ENCODE measurements at regions not wholly inside any gene's neighbourhood (a gene's known extent, or its start where the extent isn't known, plus 50 kb on each side); places are given as distances from the start of the nearest gene placed in this dataset.

GRCh38 chr6:74369556-74369993 is 673.6 kb downstream of the CD109 start:
- TF ChIP-seq, protein P1, sequence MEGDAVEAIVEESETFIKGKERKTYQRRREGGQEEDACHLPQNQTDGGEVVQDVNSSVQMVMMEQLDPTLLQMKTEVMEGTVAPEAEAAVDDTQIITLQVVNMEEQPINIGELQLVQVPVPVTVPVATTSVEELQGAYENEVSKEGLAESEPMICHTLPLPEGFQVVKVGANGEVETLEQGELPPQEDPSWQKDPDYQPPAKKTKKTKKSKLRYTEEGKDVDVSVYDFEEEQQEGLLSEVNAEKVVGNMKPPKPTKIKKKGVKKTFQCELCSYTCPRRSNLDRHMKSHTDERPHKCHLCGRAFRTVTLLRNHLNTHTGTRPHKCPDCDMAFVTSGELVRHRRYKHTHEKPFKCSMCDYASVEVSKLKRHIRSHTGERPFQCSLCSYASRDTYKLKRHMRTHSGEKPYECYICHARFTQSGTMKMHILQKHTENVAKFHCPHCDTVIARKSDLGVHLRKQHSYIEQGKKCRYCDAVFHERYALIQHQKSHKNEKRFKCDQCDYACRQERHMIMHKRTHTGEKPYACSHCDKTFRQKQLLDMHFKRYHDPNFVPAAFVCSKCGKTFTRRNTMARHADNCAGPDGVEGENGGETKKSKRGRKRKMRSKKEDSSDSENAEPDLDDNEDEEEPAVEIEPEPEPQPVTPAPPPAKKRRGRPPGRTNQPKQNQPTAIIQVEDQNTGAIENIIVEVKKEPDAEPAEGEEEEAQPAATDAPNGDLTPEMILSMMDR (IDR thresholded peaks at IDR 0.05): no peak
- TF ChIP-seq EZH2 (IDR thresholded peaks at IDR 0.05; ENCODE audit: borderline replicate concordance, insufficient read depth, low read depth, low read length, poor library complexity, severe bottlenecking): no peak
